CD4-positive, alpha-beta T cell treated with Interleukin-10 for 1 hour (primary cell): ENCODE measurements at regions not wholly inside any gene's neighbourhood (a gene's known extent, or its start where the extent isn't known, plus 50 kb on each side); places are given as distances from the start of the nearest gene placed in this dataset.
"Not testable (repeated sequence)": the region's sequence is repeated elsewhere in the genome, so short reads cannot be mapped to it uniquely, and the experiment has no call there.

Experiments
- DNase-seq: peaks from one replicate; pipeline ENCODE4 v3.0.0-alpha.2; 2020

- DNase-seq, result no peak
Measured at GRCh38 chr4:107468156-107468555, 251.9 kb downstream of the PAPSS1 start.

GRCh38 chr4:107467461-107467860, 252.6 kb downstream of the PAPSS1 start:
- no peak for DNase-seq

DNA sequence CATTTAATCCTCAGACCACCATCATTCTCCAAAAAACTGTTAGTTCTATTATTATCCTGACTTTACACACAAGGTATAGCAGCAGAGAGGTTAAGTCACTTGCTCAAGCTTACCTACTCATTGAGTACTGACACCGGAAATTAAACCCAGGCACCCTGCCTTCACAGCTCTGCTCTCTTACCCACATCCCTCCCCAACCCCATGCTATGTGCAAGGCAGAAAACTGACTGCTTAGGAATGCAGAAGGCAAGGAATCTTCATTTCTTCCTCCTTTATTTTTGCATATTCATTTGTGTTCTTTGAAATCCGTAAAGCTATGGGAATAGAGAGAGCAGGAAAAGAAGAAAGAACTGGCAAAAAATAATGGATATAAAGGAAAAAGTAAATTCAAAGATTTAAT, 261.8 kb downstream of the PAPSS1 start:
- no peak for DNase-seq

- DNase-seq, result no peak
Measured at GRCh38 chr4:107453987-107454386, 266.0 kb downstream of the PAPSS1 start.

- no peak for DNase-seq
Measured at GRCh38 chr4:107452717-107453630, 267.1 kb downstream of the PAPSS1 start.

GRCh38 chr4:107449611-107450369, 270.2 kb downstream of the PAPSS1 start:
- DNase-seq, result no peak

GRCh38 chr4:107442538-107443111, 277.4 kb downstream of the PAPSS1 start:
- no peak for DNase-seq

DNA sequence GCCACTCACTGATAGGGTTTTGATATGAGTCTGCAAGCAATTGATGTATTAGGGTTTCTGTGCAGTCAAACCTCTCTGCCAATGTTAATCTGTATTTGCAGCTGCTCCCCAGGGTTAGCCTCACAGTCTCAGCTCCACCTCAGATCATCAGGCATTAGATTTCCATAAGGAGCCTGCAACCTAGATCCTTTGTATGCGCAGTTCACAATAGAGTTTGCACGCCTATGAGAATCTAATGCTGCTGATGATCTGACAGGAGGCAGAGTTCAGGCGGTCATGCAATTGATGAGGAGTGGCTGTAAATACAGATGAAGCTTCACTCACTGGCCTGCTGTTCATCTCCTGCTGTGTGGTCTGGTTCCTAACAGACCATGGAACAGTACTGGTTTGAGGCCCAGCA, 280.6 kb downstream of the PAPSS1 start:
- DNase-seq, result no peak

- not testable (repeated sequence) for DNase-seq
Measured at GRCh38 chr4:107436471-107436870, 283.6 kb downstream of the PAPSS1 start.

- DNase-seq, result no peak
Measured at GRCh38 chr4:107432451-107432850, 287.6 kb downstream of the PAPSS1 start.

DNA sequence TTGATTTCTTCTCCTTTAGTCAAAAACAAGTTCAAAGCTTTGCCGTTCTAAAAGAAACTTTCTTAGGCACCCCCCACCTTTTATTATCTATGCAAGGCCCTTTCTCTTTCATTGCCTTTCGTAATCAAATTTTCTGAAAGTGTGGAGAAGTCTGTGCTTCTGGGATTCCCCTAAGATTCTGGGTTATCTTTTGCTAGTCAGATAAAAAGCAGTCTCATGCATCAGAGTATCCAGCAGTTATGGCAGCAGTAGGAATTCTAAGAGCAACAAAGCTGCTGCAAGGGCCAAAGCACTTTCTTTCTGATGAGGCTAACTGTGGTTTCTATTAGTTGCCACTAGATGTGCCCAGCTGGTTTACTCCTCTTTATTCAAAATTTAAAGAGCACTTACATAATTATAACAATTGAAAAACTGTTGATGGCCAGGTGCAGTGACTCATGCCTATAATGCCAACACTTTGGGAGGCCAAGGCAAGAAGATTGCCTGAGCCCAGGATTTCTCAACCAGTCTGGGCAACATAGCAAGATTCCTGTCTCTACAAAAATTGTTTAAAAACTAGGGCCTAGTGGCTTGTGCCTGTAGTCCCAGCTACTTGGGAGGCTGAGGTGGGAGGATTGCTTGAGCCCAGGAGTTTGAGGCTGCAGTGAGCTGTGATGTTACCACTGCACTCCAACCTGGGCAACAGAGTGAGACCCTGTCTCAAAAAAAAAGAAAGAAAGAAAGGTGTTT, 296.2 kb downstream of the PAPSS1 start:
- DNase-seq, result no peak

DNA sequence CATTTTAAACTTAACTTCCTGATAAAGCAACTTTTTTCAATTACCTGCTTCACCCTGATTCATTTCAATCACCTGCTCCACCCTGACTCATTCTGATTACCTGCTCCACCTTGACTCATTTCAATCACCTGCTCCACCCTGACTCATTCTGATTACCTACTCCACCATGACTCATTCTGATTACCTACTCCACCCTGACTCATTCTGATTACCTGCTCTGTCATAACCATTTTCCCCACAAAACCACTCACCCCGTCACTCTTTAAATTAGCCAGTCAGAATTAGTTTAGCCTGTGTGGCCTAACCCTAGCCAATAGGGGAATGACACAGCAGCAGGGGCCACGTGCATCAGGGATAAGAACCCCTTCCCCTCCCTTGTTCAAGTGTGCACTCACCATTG, 300.5 kb downstream of the PAPSS1 start:
- not testable (repeated sequence) for DNase-seq

DNA sequence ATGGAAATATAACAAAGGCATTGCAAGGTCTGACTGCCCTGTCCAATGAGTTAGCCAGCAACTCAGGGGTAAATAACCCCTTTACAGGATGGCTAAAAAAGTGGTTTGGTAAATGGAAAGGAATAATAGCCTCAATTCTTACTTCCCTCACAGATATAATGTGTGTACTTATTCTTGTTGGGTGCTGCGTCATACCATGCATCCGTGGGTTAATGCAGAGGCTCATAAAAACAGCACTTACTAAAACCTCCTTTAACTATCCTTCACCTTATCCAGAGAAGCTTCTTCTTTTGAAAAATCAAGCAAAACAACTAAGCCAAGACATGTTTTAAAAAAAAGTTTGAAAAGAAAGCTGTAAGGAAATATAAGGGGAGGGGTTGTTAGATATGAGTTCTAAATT, 301.0 kb downstream of the PAPSS1 start:
- DNase-seq, result no peak

GRCh38 chr4:107415490-107415889, 304.5 kb downstream of the PAPSS1 start:
- not testable (repeated sequence) for DNase-seq

- DNase-seq, result not testable (repeated sequence)
Measured at GRCh38 chr4:107409872-107410271, 310.2 kb downstream of the PAPSS1 start.

DNA sequence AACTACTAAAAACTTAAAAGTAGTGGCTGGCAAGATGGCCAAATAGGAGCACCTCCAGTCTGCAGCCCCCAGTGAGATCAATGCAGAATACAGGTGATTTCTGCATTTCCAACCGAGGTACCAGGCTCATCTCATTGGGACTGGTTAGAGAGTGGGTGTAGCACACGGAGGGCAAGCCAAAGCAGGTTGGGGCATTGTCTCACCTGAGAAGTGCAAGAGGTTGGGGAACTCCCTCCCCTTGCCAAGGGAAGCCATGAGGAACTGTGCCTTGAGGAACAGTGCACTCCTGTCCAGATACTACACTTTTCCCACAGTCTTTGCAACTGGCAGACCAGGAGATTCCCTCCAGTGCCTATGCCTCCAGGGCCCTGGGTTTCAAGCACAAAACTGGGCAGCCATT, 311.1 kb downstream of the PAPSS1 start:
- DNase-seq, result no peak

DNA sequence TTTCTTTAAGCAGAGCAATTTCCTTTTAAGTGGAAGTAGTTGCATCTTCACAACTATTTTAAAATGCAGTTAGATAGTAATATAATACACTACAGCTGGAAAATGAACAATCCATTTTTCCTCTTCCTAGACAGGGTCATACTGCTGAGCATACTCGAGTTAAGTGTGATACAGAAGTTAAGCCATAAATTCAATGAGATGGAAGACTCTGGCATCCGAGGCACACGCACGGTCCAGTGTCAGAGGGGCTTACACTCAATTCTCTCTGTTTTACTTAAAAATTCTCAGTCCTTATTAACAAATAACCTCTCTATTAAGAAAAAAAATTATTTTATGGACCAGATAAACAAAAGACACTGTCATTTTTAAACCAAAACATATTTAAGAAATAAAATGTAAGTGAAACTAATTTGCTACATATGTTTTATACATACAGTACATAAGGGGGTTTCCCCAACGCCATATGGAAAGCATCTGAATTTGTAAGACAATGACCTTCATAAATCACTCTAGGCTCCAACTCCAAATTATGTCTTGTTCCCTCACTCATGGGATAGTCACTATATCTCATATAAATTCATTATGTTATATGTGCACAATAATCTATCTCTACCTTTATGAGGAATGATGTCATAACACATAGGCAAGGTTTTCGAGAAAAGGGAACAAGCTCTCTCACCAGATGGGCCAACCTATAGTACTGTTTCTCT, 315.3 kb downstream of the PAPSS1 start:
- no peak for DNase-seq

- DNase-seq, result no peak
Measured at GRCh38 chr4:107402291-107402690, 317.7 kb downstream of the PAPSS1 start.

- DNase-seq, result no peak
Measured at GRCh38 chr4:107392951-107393350, 327.1 kb downstream of the PAPSS1 start.

GRCh38 chr4:107392380-107392779, 327.7 kb downstream of the PAPSS1 start:
- no peak for DNase-seq

- DNase-seq, result no peak
Measured at GRCh38 chr4:107391630-107392028, 328.4 kb downstream of the PAPSS1 start.

DNA sequence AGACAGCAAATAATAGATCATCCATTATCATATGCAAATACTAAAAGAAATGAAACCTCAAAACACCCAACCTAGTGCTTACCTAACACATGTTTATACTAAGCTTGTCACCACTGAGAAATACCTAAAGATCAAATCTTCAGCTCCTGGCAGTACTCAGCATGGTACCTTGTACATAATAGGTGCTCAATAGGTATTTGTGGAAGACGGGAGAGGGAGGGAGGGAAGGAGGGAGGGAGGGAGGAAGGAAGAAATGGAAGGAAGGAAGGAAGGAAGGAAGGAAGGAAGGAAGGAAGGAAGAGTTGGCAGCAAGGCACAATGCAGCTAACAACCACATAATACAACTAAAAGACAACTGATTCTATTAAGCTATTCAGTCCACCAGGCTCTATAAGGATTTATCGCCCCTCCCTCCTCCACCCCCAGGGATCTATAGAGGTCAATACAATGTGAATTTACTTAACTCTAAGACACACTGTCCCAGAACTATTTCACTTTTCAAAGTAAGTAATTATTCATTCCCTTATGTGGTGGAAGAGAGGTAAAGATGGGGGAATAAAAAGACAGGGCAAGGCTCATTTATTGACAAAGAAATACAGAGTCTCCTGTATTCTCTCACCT, 328.9 kb downstream of the PAPSS1 start:
- DNase-seq, result no peak
